GM13976 (cell line): ENCODE measurements at regions not wholly inside any gene's neighbourhood (a gene's known extent, or its start where the extent isn't known, plus 50 kb on each side); places are given as distances from the start of the nearest gene placed in this dataset.
"Not testable (repeated sequence)": the region's sequence is repeated elsewhere in the genome, so short reads cannot be mapped to it uniquely, and the experiment has no call there.

Experiments used
- DNase-seq: peaks from one replicate; pipeline ENCODE4 v3.0.0; 2012; ENCODE audit warnings: low spot score
- in situ Hi-C: fragments of 300-500 bp; cut with MboI; formaldehyde crosslinking; loops from one replicate; pipeline ENCODE4 v1.12.0; 2022; ENCODE audit warnings: low sequenced_read_pairs, mixed read lengths, inconsistent platforms; ENCODE audit not compliant: unreplicated experiment
- TF ChIP-seq, protein P1 (sequence below): IDR thresholded peaks from 2 replicates; pipeline ENCODE4 v1.5.1; 2012; ENCODE audit warnings: borderline replicate concordance, mild to moderate bottlenecking; ENCODE audit not compliant: insufficient read depth; ENCODE audit errors: extremely low read depth, missing control alignments, control extremely low read depth

GRCh38 chr18:4789506-4789905 is 334.4 kb upstream of the DLGAP1 start:
- TF ChIP-seq, protein P1, sequence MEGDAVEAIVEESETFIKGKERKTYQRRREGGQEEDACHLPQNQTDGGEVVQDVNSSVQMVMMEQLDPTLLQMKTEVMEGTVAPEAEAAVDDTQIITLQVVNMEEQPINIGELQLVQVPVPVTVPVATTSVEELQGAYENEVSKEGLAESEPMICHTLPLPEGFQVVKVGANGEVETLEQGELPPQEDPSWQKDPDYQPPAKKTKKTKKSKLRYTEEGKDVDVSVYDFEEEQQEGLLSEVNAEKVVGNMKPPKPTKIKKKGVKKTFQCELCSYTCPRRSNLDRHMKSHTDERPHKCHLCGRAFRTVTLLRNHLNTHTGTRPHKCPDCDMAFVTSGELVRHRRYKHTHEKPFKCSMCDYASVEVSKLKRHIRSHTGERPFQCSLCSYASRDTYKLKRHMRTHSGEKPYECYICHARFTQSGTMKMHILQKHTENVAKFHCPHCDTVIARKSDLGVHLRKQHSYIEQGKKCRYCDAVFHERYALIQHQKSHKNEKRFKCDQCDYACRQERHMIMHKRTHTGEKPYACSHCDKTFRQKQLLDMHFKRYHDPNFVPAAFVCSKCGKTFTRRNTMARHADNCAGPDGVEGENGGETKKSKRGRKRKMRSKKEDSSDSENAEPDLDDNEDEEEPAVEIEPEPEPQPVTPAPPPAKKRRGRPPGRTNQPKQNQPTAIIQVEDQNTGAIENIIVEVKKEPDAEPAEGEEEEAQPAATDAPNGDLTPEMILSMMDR = no peak
- no peak for DNase-seq
- in situ Hi-C loops = no loop called here

GRCh38 chr18:4781873-4782272 is 326.8 kb upstream of the DLGAP1 start:
- DNase-seq = no peak
- TF ChIP-seq, protein P1 = no peak
- in situ Hi-C loops = no loop called here

- DNase-seq = no peak
- TF ChIP-seq, protein P1 = no peak
- in situ Hi-C loops = no loop called here
Measured at GRCh38 chr18:4765401-4765800, 310.3 kb upstream of the DLGAP1 start.

GRCh38 chr18:4762330-4762729 is 307.2 kb upstream of the DLGAP1 start:
- in situ Hi-C loops = no loop called here
- TF ChIP-seq, protein P1 = no peak

GRCh38 chr18:4758980-4759379 is 303.9 kb upstream of the DLGAP1 start:
- TF ChIP-seq, protein P1 = no peak
- no peak for DNase-seq
- in situ Hi-C loops = no loop called here

More at GRCh38 chr18:4762330-4762729, 307.2 kb upstream of the DLGAP1 start:
- DNase-seq = no peak

DNA sequence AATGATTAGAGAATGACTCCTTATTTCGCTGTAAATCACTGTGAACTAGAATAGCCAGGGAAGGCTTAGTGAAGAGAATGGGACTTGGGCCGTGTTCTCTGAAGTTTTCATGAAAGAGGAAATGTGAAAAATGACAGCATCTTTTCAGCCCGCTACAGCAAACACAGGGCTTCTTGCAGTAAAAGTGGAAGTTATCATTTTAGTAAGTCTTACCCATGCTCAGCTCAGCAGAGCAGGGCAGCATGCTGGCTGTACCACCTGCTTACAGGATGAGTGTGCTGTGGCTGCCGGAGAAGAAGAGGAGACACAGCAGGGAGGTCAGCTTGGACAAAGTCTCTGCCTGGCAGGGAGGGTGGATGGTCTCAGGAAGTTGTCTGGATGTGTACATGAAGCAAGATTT is 300.7 kb upstream of the DLGAP1 start:
- TF ChIP-seq, protein P1 = no peak
- in situ Hi-C loops = no loop called here
- DNase-seq = no peak

DNA sequence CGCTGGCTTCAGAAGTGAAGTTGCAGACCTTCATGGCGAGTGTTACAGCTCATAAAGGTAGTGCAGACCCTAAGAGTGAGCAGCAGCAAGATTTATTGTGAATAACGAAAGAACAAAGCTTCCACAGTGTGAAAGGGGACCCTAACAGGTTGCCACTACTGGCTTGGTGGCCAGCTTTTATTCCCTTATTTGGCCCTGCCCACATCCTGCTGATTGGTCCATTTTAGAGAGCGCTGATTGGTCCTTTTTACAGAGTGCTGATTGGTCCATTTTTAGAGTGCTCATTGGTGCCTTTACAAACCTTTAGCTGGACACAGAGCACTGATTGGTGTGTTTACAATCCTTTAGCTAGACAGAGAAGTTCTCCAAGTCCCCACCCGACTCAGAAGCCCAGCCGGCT is 298.0 kb upstream of the DLGAP1 start:
- in situ Hi-C loops, DNase-seq: not testable (repeated sequence)
